ENCODE measurements at regions not wholly inside any gene's neighbourhood (a gene's known extent, or its start where the extent isn't known, plus 50 kb on each side); places are given as distances from the start of the nearest gene placed in this dataset.

DNA sequence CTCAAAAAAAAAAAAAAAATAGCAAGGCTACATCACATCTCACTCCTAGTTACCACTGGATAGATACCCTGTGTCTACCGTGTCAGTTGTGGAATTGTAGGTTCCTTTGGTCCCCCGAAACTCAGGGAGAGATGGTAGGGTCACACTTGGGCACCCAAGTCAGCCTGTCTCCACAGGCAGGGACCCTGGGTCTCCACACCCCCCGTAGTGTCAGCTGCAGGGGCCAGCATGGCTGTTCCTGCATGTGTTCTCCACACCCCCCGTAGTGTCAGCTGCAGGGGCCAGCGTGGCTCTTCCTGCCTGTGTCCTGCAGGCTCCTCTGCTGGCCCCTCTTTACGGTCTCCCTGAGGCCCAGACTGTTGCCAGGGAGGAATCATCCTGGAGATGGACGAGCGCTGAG lies 282.1 kb downstream of the BRD1 start:
- TF ChIP-seq EZH2 (IDR thresholded peaks at IDR 0.05; ENCODE audit: borderline replicate concordance, insufficient read depth, low read depth, low read length, poor library complexity, severe bottlenecking), result no peak
- TF ChIP-seq, protein P1, sequence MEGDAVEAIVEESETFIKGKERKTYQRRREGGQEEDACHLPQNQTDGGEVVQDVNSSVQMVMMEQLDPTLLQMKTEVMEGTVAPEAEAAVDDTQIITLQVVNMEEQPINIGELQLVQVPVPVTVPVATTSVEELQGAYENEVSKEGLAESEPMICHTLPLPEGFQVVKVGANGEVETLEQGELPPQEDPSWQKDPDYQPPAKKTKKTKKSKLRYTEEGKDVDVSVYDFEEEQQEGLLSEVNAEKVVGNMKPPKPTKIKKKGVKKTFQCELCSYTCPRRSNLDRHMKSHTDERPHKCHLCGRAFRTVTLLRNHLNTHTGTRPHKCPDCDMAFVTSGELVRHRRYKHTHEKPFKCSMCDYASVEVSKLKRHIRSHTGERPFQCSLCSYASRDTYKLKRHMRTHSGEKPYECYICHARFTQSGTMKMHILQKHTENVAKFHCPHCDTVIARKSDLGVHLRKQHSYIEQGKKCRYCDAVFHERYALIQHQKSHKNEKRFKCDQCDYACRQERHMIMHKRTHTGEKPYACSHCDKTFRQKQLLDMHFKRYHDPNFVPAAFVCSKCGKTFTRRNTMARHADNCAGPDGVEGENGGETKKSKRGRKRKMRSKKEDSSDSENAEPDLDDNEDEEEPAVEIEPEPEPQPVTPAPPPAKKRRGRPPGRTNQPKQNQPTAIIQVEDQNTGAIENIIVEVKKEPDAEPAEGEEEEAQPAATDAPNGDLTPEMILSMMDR (IDR thresholded peaks at IDR 0.05), result no peak
